ENCODE measurements at regions not wholly inside any gene's neighbourhood (a gene's known extent, or its start where the extent isn't known, plus 50 kb on each side); places are given as distances from the start of the nearest gene placed in this dataset.

DNA sequence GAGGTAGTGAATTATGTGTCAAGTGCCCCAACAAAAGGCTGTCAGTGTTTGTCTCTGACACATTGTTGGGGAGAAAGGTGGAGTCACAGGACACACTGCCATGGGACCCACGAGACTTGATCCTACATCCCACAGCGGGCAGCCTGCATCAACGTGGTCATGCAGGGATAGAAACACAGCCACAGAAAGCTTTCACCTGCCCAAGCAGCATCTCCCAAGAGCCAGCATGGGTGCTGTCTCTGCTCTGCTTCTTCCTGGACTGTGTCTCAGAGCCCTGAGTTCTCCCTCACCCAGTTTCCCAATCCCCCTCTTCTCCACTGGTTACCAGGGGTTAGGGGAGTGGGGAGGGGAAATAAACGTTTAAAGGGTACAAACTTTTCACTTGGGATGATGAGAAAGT, 97.2 kb downstream of the VPREB1 start:
- DNase-seq (ENCODE audit: insufficient read length, low spot score) (no peak), FAIRE-seq (no peak)
- TF ChIP-seq POLR2A (IDR thresholded peaks at IDR 0.05; ENCODE audit: low read depth, low read length) = no peak

DNA sequence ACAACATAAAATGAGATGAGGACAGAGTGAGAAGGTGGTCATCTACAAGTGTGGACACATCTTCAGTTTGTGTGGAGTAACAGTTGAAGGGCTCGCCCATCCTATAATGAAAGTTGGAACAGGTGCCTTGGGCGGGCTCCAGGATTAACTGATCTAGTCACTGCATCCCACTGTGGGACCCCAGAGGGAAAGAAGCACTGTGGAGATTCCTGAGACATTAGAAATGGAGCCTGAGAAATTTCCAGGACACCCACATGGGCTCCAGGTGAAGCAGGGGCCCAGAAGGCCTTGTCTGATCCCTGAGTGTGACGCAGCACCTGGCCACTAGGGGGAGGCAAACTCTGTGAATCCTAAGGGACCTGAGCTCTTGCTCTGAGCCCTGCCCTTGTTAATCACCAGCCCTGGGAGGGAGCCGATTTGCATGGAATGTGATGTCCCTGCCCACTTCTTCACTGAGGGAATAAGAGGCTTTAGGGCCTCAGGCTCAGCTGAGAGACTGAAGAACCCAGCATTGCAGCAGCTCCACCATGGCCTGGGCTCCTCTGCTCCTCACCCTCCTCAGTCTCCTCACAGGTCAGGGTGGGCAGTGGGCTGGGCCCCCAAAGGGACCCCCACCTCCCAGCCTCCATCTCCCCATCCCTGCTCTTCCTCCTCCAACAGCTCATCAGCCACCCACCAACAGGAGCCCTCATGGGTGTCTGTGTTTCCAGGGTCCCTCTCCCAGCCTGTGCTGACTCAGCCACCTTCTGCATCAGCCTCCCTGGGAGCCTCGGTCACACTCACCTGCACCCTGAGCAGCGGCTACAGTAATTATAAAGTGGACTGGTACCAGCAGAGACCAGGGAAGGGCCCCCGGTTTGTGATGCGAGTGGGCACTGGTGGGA, 98.4 kb downstream of the VPREB1 start:
- DNase-seq (ENCODE audit: insufficient read length, low spot score) (peak; percentile 34), FAIRE-seq (no peak)
- TF ChIP-seq POLR2A (IDR thresholded peaks at IDR 0.05; ENCODE audit: low read depth, low read length) = no peak

DNA sequence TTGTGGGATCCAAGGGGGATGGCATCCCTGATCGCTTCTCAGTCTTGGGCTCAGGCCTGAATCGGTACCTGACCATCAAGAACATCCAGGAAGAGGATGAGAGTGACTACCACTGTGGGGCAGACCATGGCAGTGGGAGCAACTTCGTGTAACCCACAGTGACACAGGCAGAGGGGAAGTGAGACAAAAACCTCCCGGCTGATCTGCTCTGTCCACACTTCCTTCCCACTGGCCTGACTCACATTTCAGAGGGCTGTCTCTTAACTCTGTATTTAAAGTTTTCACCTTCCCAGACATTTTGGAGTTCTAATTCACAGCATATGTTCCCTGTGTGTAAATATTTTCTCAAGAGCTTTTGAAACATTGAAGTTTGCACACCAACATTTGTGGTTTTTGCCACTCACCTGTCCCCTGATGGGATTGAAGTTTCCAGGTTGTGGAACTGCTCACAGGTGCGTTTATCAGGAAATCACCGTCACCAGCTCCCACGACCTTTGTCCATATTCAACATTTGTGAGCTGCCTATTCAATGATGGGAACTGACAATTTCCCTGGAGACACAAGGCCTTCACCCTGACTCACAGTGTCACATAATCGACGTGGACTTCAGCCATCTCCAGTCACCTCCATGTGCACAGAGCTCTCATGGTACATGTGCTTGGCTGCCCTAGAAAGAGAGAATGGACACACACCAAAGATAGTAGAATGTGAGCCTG, 99.2 kb downstream of the VPREB1 start:
- FAIRE-seq (no peak), DNase-seq (ENCODE audit: insufficient read length, low spot score) (no peak)
- no peak for TF ChIP-seq POLR2A (IDR thresholded peaks at IDR 0.05; ENCODE audit: low read depth, low read length)

DNA sequence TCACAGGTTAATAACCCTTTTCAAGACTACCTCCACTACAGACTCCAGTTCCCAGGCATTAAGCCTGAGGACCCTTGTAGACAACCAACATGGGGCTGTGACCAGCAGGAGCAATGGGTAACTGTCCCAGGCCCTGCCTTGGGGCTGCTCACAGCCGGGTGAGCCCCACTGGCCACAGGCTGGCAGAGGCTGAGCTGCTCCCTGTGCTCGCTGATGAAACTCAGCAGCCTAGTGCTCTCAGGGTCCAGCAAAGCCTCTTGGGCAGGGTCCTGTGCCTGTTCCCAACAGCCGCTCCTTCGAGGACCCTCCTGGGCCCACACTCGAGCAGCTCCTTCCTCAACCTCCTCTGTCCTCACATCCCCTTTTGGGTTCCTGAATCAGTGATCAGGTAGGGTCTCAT, 99.8 kb downstream of the VPREB1 start:
- no peak for TF ChIP-seq POLR2A (IDR thresholded peaks at IDR 0.05; ENCODE audit: low read depth, low read length)
- no peak for FAIRE-seq
- no peak for DNase-seq (ENCODE audit: insufficient read length, low spot score)

DNA sequence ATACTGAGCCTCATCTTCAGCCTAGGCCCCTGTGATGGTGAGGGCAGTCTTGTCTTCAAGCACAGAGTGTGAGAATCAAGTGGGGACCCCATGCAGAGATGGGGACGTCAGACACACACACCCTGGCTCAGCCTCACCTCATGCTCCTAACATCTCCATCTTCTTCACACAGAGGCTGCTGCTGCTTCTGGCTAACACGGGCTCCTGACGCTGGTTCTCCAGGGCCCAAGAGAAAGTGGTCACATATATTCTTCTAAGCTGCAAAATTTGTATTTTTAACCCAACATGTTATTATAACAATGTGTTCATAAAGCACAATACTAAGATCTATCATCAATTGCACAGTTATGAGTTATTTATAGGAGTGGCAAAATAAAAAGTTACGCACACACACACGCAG, 101.2 kb downstream of the VPREB1 start:
- no peak for DNase-seq (ENCODE audit: insufficient read length, low spot score)
- no peak for TF ChIP-seq POLR2A (IDR thresholded peaks at IDR 0.05; ENCODE audit: low read depth, low read length)
- FAIRE-seq = no peak

DNA sequence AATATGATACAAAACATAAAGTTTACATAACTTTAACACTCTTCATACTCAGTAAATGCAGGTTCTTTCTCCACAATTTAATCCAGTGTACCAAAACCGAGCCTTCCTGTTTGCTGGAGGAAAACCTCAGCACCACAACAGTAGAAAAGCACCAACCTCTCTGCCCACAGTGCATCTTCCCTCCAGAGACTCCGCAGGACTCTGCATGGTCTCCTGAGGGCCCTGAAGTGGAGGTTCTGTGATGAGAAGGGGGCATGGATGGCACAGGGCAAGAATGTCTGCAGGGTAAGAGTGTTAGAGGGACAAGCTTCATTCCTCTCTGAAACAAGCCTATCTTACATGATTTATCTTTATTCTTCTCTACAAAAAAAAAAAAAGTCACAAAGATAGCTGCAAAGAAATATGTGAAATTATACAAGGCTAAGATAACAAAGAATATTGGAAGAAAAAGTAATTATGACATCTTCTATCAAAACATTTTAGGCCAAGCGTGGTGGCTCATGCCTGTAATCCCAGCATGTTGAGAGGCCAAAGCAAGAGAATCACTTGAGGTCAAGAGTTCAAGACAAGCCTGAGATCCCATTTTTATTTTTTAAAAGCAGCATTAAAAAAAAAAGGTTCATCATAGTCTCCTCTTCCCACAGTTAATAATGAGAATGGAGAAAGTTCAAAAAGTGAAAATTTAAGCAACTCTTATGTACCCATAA, 102.0 kb downstream of the VPREB1 start:
- no peak for TF ChIP-seq POLR2A (IDR thresholded peaks at IDR 0.05; ENCODE audit: low read depth, low read length)
- FAIRE-seq = no peak

DNA sequence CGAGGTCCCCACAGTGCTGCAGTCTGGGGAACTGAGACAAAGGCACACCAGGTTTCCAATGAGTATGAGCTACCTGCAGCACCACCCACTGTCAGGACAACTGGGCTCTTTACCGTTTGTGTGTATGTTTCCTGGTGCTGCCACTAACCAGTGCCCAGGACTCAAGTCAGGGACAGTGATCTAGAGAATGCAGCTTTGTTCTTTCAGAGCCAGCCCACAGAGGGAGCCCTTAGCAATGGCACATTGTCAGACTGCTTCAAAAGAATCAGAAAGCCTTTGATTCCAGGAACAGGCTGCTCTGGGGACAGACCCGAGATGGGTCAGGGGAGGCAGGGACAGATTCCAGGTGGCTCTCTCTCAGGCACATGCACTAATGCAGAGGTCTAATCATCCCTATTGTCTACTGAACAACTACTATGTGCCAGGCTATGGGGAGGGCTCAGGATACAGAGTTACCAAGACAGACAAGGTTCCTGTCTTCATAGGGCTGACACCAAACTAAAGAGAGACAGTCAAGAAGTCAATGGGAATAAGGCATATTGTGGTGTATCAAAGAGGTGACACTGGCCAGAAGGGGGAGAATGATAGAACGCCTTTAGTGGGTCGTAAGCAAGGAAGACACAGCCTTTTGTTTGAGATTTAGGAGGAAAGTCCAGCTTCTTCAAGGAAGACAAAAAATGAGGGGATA, 103.7 kb downstream of the VPREB1 start:
- FAIRE-seq (no peak), DNase-seq (ENCODE audit: insufficient read length, low spot score) (no peak)
- no peak for TF ChIP-seq POLR2A (IDR thresholded peaks at IDR 0.05; ENCODE audit: low read depth, low read length)

More for the DNA sequence above, 102.0 kb downstream of the VPREB1 start:
- no peak for DNase-seq (ENCODE audit: insufficient read length, low spot score)

DNA sequence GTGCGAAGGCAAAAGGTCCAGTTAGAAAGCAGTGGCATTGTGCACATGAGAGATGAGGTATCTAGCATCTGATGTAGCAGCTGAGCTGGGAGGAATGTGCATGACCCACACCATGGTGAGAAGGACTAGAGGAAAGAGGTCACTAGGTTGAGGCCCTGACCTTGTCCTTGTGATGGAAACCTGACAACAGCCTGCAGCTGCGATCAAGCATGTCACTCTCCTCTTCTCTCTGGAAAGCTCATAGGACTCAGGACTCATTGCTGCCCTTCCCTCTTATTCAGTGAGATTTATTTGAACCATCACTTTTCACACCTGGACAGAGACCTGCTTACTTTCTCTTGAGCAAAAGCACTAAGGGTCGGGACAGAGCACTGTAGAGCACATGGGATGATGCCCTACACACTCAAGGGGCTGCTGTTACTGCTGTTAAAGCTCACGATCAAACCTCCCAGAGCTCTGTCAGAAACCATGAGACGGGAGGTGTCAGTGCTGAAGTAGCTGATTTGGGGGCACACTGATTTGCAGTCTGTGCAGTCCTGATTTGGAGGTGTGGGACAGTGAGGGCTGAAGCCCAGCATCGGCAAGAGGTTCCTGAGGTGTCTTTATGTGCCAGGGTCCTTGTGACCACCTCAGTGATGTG, 104.3 kb downstream of the VPREB1 start:
- FAIRE-seq = no peak
- TF ChIP-seq POLR2A (IDR thresholded peaks at IDR 0.05; ENCODE audit: low read depth, low read length) = no peak

DNA sequence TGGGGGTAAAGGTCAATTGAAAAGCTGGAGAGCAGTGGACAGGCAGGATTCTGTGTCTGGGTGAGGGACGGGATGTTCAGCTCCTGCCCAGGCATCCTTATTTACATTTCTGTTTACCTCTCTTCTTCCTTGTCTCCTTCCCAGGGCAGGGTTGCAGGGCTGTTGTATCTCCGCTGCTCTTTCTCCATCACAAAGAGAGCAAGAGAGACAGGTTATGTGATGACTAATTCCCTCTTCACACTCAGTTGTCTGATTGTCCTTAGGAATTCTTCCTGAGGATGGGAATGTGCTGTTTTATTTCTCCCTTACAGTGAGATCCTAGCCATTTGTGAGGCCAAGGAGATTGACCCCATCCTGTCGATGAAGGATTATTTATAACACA, 104.9 kb downstream of the VPREB1 start:
- TF ChIP-seq POLR2A (IDR thresholded peaks at IDR 0.05; ENCODE audit: low read depth, low read length) = no peak
- DNase-seq (ENCODE audit: insufficient read length, low spot score) (no peak), FAIRE-seq (no peak)

More for the DNA sequence above, 104.3 kb downstream of the VPREB1 start:
- DNase-seq (ENCODE audit: insufficient read length, low spot score) = no peak

DNA sequence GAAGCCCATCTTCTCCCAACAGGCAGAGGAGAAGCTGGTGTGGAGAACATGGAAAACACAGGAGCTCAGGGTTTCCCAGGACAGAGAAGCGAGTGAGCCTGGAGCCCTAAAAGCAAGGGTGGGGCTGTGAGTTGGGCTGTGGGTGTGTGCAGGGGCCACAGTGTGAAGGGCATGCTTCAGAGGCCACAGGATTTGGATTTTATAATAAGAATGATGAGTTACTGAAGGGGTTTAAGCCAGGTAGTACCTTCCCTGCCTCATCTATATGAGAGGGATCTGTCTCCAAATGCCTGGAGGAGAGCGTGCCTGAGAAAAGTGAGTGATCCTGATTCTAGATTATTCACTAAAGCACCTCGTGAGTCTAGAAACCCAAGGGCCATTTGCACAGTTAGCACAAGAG, 106.8 kb downstream of the VPREB1 start:
- DNase-seq (ENCODE audit: insufficient read length, low spot score) (no peak), FAIRE-seq (no peak)
- no peak for TF ChIP-seq POLR2A (IDR thresholded peaks at IDR 0.05; ENCODE audit: low read depth, low read length)

DNA sequence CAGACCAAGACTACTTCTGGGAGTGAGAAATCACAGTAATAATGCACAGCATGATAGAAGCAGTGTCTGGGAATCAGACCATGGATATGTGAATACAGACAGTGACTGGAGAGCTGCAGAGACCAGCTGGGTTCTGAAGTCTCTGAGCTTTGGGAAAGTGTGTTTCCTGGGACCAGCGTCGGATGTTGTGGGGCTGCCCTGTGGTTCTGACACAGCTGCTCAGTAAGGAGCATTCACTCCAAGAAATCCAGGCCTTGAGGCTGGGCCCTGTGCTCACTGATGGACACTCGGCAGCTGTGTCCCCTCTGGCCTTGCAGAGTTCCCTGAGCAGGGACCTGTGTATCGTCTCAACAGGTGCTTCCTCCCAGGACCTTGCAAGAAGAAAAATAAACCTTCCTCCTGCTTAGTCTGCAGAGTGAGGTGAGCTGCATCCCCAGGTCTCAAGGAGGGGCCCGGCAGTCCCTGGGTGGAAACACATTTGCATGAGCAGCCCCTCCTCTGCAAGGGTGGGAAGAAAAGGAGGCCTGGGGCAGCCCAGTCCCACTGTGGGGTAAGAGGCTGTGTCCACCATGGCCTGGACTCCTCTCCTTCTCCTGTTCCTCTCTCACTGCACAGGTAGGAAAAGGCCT, 107.9 kb downstream of the VPREB1 start:
- FAIRE-seq (no peak), DNase-seq (ENCODE audit: insufficient read length, low spot score) (no peak)
- TF ChIP-seq POLR2A (IDR thresholded peaks at IDR 0.05; ENCODE audit: low read depth, low read length) = no peak

DNA sequence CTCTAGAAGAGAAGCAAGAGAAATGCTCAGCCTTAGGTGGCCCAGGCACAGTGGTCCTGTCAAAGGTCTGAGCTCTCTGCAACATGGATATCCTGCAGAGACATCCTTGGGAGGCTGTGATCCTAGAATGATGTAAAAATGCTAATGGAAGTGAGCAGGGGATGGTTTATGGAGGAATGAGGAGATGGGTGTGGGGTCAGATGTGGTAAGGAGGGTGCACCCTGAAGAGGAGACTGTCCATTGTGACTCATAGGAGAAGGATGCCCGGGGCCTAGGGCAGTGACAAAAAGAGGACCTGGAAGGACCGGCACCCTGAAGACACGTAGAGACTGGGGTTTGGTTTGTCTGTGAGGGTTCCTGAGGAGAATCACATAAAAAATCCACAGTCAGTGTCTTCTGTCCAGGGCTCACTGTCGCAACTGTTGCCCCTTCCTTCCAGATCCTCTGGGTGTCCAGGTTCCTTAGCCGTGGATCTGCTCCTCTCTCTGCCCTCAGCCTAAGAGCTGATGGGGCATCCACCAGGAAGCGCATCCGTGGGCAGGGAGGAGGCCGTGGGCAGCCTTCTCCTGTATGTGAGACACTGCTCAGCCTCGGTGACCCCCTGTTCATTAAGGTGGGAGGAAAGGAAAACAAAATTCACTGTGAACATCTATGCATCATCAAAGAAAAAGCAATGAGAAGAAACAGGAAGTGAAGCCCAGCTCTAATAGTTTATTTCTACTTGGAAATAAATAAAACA, 110.7 kb downstream of the VPREB1 start:
- DNase-seq (ENCODE audit: insufficient read length, low spot score) (no peak), FAIRE-seq (no peak)
- TF ChIP-seq POLR2A (IDR thresholded peaks at IDR 0.05; ENCODE audit: low read depth, low read length) = no peak
